ENCODE measurements at regions not wholly inside any gene's neighbourhood (a gene's known extent, or its start where the extent isn't known, plus 50 kb on each side); places are given as distances from the start of the nearest gene placed in this dataset.

DNA sequence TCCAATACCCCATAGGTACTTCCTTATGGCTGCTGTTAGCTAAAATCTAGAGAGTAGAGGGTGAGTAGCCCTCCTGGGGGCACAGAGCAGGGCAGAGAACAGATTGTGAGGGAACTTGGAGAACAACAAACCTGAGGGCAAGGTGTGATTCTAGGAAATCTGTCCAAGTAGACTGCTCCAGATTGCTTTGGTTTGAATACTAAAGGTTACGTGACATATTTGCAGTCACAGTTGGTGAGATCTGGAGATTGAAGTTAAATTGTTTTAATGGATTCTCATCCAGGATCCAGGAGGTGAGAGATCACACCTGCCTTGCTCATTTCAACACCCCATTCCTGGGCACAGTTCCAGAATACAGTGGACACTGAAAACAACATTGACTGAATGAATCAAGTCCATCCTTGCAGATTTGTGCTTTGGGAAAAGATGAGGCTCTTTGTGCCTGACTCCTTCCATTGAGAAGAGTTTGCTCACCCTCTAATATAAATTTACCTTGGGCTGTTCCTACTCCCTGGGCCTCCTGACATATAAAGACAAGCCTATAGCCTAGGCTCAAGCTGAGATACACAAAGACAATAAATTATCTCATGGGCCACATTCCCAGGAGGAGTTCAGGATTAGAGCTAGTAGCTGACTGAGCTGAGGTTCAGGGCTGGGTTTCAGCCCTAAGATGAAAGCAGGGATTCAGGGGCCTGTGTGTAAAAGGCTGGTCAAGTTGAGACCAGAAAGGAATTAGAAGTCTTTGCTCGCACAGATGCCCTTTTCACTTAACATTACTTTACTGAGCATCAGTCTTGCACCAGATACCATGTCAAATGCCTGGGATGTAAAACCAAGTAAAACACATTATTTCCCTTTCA lies 400.9 kb upstream of the MCTP2 start:
- no peak for ATAC-seq
- no peak for TF ChIP-seq ZNF70 (CRISPR knock-in tag; IDR thresholded peaks at IDR 0.05)

DNA sequence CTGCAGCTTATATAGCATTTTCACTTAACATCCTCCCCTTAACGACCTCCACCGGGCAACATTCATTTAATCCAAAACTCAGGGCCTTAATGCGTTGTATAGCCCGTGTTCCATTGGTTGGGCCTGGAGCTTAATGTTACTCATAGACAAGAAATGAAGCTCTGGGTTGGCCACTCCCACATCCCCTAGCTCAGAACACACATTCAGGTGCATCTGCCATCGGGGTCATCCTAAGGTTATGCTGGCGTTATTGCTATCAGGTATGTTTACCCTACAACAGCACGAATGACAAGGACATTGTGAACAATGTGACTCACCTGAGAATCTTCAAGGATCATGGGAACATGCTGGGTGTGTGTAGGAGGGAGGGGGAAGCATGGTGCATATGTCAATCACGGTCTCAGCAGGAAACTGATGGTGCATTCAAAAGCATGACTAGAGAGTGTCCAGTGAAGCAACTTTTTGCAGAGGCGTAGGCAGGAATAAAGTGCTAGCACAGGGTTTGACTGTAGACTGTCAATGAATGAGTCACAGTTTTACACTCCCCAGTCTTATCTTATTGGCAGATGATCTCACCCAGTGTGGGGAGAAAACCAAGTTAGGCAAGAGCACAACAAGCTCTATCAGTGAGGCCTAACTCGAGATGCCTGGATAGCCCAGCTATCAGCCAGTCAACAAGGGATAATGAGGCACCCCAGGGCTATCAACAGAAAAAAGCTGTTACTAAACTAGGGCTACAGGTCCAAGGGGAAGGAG lies 402.1 kb upstream of the MCTP2 start:
- ATAC-seq: no peak
- no peak for TF ChIP-seq ZNF8 (CRISPR knock-in tag; IDR thresholded peaks at IDR 0.05)
- no peak for TF ChIP-seq ESRRG (CRISPR knock-in tag; IDR thresholded peaks at IDR 0.05)
- no peak for TF ChIP-seq RARB (CRISPR knock-in tag; IDR thresholded peaks at IDR 0.05)
- no peak for TF ChIP-seq ZNF565 (CRISPR knock-in tag; conservative IDR thresholded peaks at IDR 0.05; ENCODE audit: low read depth)
- TF ChIP-seq ZC3H10 (CRISPR knock-in tag; IDR thresholded peaks at IDR 0.05): no peak
- TF ChIP-seq ISL1 (CRISPR knock-in tag; IDR thresholded peaks at IDR 0.05): no peak

DNA sequence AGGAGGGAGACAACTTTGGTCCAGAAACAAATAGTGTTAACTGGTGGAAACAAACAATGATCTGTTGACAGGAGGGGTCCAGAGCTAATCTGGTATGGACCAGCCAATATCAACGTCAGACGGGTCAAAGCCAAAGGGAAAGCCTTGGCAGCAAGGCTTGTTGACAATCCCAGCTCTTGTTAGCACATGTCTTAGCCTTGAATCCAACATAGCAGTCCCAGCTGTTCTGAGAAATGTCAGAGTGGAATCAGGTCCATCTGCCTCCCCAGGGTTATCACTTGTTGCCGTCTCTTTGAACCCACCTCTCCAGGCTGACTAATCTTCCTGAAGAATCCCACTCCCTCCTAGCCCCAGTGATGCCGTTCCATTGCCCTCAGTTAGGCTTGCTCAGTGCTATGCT lies 404.6 kb upstream of the MCTP2 start:
- no peak for TF ChIP-seq ZFP3 (CRISPR knock-in tag; IDR thresholded peaks at IDR 0.05)
- no peak for TF ChIP-seq OSR1 (CRISPR knock-in tag; IDR thresholded peaks at IDR 0.05)
- TF ChIP-seq ARNTL (CRISPR knock-in tag; IDR thresholded peaks at IDR 0.05; ENCODE audit: borderline replicate concordance, low read depth): no peak
- TF ChIP-seq, protein P1, sequence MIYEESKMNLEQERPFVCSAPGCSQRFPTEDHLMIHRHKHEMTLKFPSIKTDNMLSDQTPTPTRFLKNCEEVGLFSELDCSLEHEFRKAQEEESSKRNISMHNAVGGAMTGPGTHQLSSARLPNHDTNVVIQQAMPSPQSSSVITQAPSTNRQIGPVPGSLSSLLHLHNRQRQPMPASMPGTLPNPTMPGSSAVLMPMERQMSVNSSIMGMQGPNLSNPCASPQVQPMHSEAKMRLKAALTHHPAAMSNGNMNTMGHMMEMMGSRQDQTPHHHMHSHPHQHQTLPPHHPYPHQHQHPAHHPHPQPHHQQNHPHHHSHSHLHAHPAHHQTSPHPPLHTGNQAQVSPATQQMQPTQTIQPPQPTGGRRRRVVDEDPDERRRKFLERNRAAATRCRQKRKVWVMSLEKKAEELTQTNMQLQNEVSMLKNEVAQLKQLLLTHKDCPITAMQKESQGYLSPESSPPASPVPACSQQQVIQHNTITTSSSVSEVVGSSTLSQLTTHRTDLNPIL (CRISPR knock-in tag; IDR thresholded peaks at IDR 0.05; ENCODE audit: low read depth): no peak
- TF ChIP-seq ESRRG (CRISPR knock-in tag; IDR thresholded peaks at IDR 0.05): no peak
- no peak for TF ChIP-seq SNAI2 (CRISPR knock-in tag; IDR thresholded peaks at IDR 0.05)
- no peak for TF ChIP-seq BACH2 (CRISPR knock-in tag; IDR thresholded peaks at IDR 0.05; ENCODE audit: borderline replicate concordance)
- no peak for TF ChIP-seq RARB (CRISPR knock-in tag; IDR thresholded peaks at IDR 0.05)
- TF ChIP-seq, protein P2, sequence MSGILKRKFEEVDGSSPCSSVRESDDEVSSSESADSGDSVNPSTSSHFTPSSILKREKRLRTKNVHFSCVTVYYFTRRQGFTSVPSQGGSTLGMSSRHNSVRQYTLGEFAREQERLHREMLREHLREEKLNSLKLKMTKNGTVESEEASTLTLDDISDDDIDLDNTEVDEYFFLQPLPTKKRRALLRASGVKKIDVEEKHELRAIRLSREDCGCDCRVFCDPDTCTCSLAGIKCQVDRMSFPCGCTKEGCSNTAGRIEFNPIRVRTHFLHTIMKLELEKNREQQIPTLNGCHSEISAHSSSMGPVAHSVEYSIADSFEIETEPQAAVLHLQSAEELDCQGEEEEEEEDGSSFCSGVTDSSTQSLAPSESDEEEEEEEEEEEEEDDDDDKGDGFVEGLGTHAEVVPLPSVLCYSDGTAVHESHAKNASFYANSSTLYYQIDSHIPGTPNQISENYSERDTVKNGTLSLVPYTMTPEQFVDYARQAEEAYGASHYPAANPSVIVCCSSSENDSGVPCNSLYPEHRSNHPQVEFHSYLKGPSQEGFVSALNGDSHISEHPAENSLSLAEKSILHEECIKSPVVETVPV (CRISPR knock-in tag; IDR thresholded peaks at IDR 0.05): no peak
- TF ChIP-seq TOX (CRISPR knock-in tag; IDR thresholded peaks at IDR 0.05; ENCODE audit: borderline replicate concordance): no peak
- no peak for TF ChIP-seq ZNF8 (CRISPR knock-in tag; IDR thresholded peaks at IDR 0.05)
- no peak for TF ChIP-seq PPARA (CRISPR knock-in tag; IDR thresholded peaks at IDR 0.05; ENCODE audit: borderline replicate concordance)
- no peak for TF ChIP-seq ZFP30 (CRISPR knock-in tag; IDR thresholded peaks at IDR 0.05)
- TF ChIP-seq, protein P3, sequence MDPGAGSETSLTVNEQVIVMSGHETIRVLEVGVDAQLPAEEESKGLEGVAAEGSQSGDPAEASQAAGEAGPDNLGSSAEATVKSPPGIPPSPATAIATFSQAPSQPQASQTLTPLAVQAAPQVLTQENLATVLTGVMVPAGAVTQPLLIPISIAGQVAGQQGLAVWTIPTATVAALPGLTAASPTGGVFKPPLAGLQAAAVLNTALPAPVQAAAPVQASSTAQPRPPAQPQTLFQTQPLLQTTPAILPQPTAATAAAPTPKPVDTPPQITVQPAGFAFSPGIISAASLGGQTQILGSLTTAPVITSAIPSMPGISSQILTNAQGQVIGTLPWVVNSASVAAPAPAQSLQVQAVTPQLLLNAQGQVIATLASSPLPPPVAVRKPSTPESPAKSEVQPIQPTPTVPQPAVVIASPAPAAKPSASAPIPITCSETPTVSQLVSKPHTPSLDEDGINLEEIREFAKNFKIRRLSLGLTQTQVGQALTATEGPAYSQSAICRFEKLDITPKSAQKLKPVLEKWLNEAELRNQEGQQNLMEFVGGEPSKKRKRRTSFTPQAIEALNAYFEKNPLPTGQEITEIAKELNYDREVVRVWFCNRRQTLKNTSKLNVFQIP (CRISPR knock-in tag; IDR thresholded peaks at IDR 0.05; ENCODE audit: borderline replicate concordance, low read depth): no peak
- ATAC-seq: no peak

DNA sequence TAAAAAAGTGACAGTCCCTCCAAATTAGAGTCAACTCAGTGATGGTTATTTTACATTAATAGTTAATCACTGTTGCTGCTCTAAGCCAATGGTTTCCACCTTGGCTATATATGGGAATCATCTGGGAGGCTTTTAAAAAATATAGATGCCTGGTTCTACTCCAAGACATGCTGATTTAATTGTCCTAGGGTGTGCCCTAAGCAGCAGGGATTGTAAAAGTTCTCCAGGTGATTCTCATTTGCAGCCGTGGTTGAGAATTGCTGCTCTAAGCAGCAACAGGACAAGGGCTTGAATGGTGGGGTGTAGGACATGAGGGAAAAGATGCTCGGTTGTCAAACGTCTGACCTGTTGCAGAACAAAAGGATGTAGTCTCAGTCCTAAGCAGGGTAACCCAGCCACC lies 405.1 kb upstream of the MCTP2 start:
- TF ChIP-seq GLIS3 (CRISPR knock-in tag; IDR thresholded peaks at IDR 0.05) (no peak), ARNTL (CRISPR knock-in tag; IDR thresholded peaks at IDR 0.05; ENCODE audit: borderline replicate concordance, low read depth) (no peak), ZFP30 (CRISPR knock-in tag; IDR thresholded peaks at IDR 0.05) (no peak), ZNF565 (CRISPR knock-in tag; conservative IDR thresholded peaks at IDR 0.05; ENCODE audit: low read depth) (no peak), ZFP3 (CRISPR knock-in tag; IDR thresholded peaks at IDR 0.05) (no peak), ESRRG (CRISPR knock-in tag; IDR thresholded peaks at IDR 0.05) (no peak), RARB (CRISPR knock-in tag; IDR thresholded peaks at IDR 0.05) (no peak)
- TF ChIP-seq, protein P4, sequence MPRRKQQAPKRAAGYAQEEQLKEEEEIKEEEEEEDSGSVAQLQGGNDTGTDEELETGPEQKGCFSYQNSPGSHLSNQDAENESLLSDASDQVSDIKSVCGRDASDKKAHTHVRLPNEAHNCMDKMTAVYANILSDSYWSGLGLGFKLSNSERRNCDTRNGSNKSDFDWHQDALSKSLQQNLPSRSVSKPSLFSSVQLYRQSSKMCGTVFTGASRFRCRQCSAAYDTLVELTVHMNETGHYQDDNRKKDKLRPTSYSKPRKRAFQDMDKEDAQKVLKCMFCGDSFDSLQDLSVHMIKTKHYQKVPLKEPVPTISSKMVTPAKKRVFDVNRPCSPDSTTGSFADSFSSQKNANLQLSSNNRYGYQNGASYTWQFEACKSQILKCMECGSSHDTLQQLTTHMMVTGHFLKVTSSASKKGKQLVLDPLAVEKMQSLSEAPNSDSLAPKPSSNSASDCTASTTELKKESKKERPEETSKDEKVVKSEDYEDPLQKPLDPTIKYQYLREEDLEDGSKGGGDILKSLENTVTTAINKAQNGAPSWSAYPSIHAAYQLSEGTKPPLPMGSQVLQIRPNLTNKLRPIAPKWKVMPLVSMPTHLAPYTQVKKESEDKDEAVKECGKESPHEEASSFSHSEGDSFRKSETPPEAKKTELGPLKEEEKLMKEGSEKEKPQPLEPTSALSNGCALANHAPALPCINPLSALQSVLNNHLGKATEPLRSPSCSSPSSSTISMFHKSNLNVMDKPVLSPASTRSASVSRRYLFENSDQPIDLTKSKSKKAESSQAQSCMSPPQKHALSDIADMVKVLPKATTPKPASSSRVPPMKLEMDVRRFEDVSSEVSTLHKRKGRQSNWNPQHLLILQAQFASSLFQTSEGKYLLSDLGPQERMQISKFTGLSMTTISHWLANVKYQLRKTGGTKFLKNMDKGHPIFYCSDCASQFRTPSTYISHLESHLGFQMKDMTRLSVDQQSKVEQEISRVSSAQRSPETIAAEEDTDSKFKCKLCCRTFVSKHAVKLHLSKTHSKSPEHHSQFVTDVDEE (CRISPR knock-in tag; IDR thresholded peaks at IDR 0.05): no peak
- TF ChIP-seq, protein P2 (CRISPR knock-in tag; IDR thresholded peaks at IDR 0.05): no peak
- no peak for ATAC-seq
